ENCODE measurements at regions not wholly inside any gene's neighbourhood (a gene's known extent, or its start where the extent isn't known, plus 50 kb on each side); places are given as distances from the start of the nearest gene placed in this dataset.

DNA sequence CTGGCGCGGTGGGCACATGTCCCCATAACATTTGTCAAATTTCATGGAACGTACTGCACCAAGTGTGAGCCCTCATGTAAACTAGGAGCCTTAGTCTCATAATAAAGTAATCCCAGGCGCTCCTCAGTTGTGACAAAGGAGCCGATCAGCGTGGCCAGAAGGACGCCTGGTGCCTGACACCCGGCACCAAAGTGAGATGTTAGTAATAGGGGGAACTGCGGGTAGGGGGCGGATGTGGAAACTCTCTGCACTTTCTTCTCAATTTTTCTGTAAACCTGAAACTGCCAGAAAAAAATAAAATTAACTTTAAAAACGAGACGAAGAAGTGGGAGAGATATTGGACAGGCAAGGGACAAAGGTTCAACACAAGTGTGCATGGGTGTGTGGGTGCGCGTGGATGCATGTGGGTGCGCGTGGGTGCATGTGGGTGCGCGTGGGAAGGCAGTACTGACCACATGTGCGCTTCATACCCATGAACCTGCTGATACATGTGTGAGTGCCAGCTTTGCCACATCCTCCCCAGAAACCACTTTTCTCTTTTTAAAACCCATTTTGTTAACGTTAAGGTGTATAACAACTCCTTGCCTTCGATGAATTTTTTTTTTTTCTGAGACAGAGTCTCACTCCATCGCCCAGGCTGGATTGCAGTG is 55.4 kb upstream of the LINC01488 start:
- no peak for TF ChIP-seq CEBPB (IDR thresholded peaks at IDR 0.05; ENCODE audit: low read depth)
- no peak for TF ChIP-seq ZFX (IDR thresholded peaks at IDR 0.05)
- TF ChIP-seq POLR2A (IDR thresholded peaks at IDR 0.05; ENCODE audit: borderline replicate concordance, extremely low read depth, insufficient read depth, insufficient read length) = no peak
- TF ChIP-seq, protein P1, sequence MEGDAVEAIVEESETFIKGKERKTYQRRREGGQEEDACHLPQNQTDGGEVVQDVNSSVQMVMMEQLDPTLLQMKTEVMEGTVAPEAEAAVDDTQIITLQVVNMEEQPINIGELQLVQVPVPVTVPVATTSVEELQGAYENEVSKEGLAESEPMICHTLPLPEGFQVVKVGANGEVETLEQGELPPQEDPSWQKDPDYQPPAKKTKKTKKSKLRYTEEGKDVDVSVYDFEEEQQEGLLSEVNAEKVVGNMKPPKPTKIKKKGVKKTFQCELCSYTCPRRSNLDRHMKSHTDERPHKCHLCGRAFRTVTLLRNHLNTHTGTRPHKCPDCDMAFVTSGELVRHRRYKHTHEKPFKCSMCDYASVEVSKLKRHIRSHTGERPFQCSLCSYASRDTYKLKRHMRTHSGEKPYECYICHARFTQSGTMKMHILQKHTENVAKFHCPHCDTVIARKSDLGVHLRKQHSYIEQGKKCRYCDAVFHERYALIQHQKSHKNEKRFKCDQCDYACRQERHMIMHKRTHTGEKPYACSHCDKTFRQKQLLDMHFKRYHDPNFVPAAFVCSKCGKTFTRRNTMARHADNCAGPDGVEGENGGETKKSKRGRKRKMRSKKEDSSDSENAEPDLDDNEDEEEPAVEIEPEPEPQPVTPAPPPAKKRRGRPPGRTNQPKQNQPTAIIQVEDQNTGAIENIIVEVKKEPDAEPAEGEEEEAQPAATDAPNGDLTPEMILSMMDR (IDR thresholded peaks at IDR 0.05 in 2 of 3, conservative IDR thresholded peaks at IDR 0.05 in 1 of 3; ENCODE audit: borderline replicate concordance in 1 of 3, insufficient read depth in 1 of 3, low read depth in 2 of 3, low read length in 2 of 3) = no peak
- TF ChIP-seq, protein P2, sequence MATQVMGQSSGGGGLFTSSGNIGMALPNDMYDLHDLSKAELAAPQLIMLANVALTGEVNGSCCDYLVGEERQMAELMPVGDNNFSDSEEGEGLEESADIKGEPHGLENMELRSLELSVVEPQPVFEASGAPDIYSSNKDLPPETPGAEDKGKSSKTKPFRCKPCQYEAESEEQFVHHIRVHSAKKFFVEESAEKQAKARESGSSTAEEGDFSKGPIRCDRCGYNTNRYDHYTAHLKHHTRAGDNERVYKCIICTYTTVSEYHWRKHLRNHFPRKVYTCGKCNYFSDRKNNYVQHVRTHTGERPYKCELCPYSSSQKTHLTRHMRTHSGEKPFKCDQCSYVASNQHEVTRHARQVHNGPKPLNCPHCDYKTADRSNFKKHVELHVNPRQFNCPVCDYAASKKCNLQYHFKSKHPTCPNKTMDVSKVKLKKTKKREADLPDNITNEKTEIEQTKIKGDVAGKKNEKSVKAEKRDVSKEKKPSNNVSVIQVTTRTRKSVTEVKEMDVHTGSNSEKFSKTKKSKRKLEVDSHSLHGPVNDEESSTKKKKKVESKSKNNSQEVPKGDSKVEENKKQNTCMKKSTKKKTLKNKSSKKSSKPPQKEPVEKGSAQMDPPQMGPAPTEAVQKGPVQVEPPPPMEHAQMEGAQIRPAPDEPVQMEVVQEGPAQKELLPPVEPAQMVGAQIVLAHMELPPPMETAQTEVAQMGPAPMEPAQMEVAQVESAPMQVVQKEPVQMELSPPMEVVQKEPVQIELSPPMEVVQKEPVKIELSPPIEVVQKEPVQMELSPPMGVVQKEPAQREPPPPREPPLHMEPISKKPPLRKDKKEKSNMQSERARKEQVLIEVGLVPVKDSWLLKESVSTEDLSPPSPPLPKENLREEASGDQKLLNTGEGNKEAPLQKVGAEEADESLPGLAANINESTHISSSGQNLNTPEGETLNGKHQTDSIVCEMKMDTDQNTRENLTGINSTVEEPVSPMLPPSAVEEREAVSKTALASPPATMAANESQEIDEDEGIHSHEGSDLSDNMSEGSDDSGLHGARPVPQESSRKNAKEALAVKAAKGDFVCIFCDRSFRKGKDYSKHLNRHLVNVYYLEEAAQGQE (IDR thresholded peaks at IDR 0.05; ENCODE audit: low read depth) = no peak
- TF ChIP-seq POLR2AphosphoS5 (IDR thresholded peaks at IDR 0.05; ENCODE audit: low read depth, low read length) = no peak
- TF ChIP-seq FOSL1 (IDR thresholded peaks at IDR 0.05; ENCODE audit: low read depth) = no peak
- TF ChIP-seq SRF (IDR thresholded peaks at IDR 0.05; ENCODE audit: low read depth) = no peak
- TF ChIP-seq, protein P3, sequence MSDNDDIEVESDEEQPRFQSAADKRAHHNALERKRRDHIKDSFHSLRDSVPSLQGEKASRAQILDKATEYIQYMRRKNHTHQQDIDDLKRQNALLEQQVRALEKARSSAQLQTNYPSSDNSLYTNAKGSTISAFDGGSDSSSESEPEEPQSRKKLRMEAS (IDR thresholded peaks at IDR 0.05) = no peak
- TF ChIP-seq EGR1 (IDR thresholded peaks at IDR 0.05; ENCODE audit: low read depth) = no peak
- no peak for TF ChIP-seq EZH2phosphoT487 (IDR thresholded peaks at IDR 0.05; ENCODE audit: borderline replicate concordance)
